ENCODE measurements at regions not wholly inside any gene's neighbourhood (a gene's known extent, or its start where the extent isn't known, plus 50 kb on each side); places are given as distances from the start of the nearest gene placed in this dataset.

DNA sequence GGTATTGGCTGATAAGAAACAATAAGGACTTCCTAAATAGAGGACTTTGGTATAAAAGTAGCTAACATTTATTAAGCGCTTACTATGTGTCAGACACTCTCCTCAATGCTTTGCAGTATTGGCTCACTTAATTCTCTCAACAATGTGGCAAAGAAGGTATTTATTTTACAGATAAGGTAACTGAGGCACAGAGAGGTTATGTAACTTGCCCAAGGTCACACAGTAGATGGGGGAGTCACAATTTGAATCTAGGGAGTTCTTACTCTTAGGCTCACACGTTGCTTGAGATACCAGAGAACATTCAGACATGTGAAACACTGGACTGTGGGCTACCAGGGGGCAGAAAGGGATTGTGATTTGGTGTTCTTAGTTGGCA, 60.8 kb upstream of the GPR158 start:
- DNase-seq (ENCODE audit: low read depth), result no peak

GRCh38 chr10:25117757-25118156, 57.0 kb upstream of the GPR158 start:
- DNase-seq (ENCODE audit: low read depth), result no peak

DNA sequence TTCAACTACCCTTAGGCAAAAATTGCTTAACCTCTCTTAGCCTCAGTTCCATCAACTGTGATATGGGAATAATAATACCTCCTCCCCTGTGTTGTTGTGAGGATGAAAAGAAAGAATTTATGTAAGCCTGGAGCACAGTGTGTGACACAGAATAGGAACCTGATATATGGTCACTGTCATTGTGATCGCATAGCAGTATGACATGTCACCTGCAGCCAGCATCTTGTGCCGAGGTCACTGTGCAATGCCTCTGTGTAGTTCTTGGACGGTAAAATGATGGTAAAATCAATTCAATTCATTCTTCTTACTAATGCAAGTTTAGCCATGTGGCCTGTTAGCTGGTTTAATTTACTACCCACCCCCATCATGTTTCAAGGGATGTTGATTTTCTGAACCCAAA, 54.6 kb upstream of the GPR158 start:
- no peak for DNase-seq (ENCODE audit: low read depth)

All from iris pigment epithelial cell (primary cell).